ENCODE measurements at regions not wholly inside any gene's neighbourhood (a gene's known extent, or its start where the extent isn't known, plus 50 kb on each side); places are given as distances from the start of the nearest gene placed in this dataset.
A peak's percentile ranks its signal among the peaks of the same experiment; 100 is the strongest.
"Not testable (repeated sequence)": the region's sequence is repeated elsewhere in the genome, so short reads cannot be mapped to it uniquely, and the experiment has no call there.

- DNase-seq = no peak
Observed at GRCh38 chr13:48583859-48584311, 51.0 kb upstream of the RCBTB2 start.

GRCh38 chr13:48585456-48585840 is 52.6 kb upstream of the RCBTB2 start:
- no peaks in the 10 kb centered on the region for H3K36me3 Mint-ChIP-seq
- ChIA-PET CTCF (interaction anchor here in 1 of 2 donors (0.6 to 1.8 kb wide), 3 partner anchors 29 to 250 kb away, joined by 3 to 4 read pairs (median 4); no protein-coding TSS in a partner anchor), POLR2A (no interaction called here)
- H3K4me1 ChIP-seq (ENCODE audit: control insufficient read depth in 1 of 2, extremely low read depth in 1 of 2, insufficient read depth in 2 of 2, low read length in 2 of 2) = peaks cover 3 to 14% of the 10 kb centered on the region in 2 experiments
- H3K4me1 Mint-ChIP-seq = peaks cover 15 to 22% (median 19%) of the 10 kb centered on the region in 3 donors
- no peak overlapping the region for H3K4me3 ChIP-seq (ENCODE audit: control insufficient read depth in 1 of 2, extremely low read depth in 1 of 2, low read length in 1 of 2)
- H3K4me3 Mint-ChIP-seq = no peak overlapping the region
- no CpG with 5 or more reads among the region's 2 CpGs for WGBS (ENCODE audit: insufficient coverage)
- no peaks in the 10 kb centered on the region for H3K9me3 Mint-ChIP-seq
- H3K27me3 ChIP-seq (replicated peaks in 1 of 2; ENCODE audit: control insufficient read depth in 2 of 2, extremely low read depth in 1 of 2, insufficient read depth in 2 of 2, low read length in 1 of 2) = peaks cover 0 to 4% of the 10 kb centered on the region in 2 experiments
- ATAC-seq (replicated peaks in 1 of 4) (no peak), DNase-seq (no peak)
- H3K27me3 Mint-ChIP-seq = peaks cover 0 to 8% of the 10 kb centered on the region in 2 donors
- H3K27ac ChIP-seq (ENCODE audit: low read length) = no peak overlapping the region
- H3K9me3 ChIP-seq = no peaks in the 10 kb centered on the region
- no peaks in the 10 kb centered on the region for H3K36me3 ChIP-seq (ENCODE audit: control insufficient read depth in 2 of 2, extremely low read depth in 1 of 2, insufficient read depth in 1 of 2, low read length in 1 of 2)
- H3K27ac Mint-ChIP-seq = no peak overlapping the region

More at GRCh38 chr13:48583859-48584311, 51.0 kb upstream of the RCBTB2 start:
- Histone ChIP-seq H3K36me3 (ENCODE audit: control insufficient read depth in 2 of 2, extremely low read depth in 1 of 2, insufficient read depth in 1 of 2, low read length in 1 of 2) (no peaks in the 10 kb centered on the region), H3K27me3 (replicated peaks in 1 of 2; ENCODE audit: control insufficient read depth in 2 of 2, extremely low read depth in 1 of 2, insufficient read depth in 2 of 2, low read length in 1 of 2) (peaks cover 0 to 4% of the 10 kb centered on the region in 2 experiments), H3K9me3 (no peaks in the 10 kb centered on the region), H3K27ac (ENCODE audit: low read length) (no peak overlapping the region), H3K4me1 (ENCODE audit: control insufficient read depth in 1 of 2, extremely low read depth in 1 of 2, insufficient read depth in 2 of 2, low read length in 2 of 2) (peaks cover 3 to 19% of the 10 kb centered on the region in 2 experiments), H3K4me3 (ENCODE audit: control insufficient read depth in 1 of 2, extremely low read depth in 1 of 2, low read length in 1 of 2) (no peak overlapping the region)
- no peak overlapping the region for H3K4me3 Mint-ChIP-seq
- POLR2A ChIA-PET = no interaction called here
- CTCF ChIA-PET = interaction anchor here (1.1 to 5.3 kb wide), 3 partner anchors 9 to 249 kb away, joined by 3 to 63 read pairs (median 5); no protein-coding TSS in a partner anchor
- no peaks in the 10 kb centered on the region for H3K9me3 Mint-ChIP-seq
- peaks cover 0 to 8% of the 10 kb centered on the region in 2 donors for H3K27me3 Mint-ChIP-seq
- no peaks in the 10 kb centered on the region for H3K36me3 Mint-ChIP-seq
- H3K4me1 Mint-ChIP-seq = peaks cover 19 to 30% (median 19%) of the 10 kb centered on the region in 3 donors
- ATAC-seq (replicated peaks in 1 of 4) = no peak
- WGBS (ENCODE audit: insufficient coverage) = 84% methylated on average over 3 of the region's 3 CpGs
- H3K27ac Mint-ChIP-seq = no peak overlapping the region

DNA sequence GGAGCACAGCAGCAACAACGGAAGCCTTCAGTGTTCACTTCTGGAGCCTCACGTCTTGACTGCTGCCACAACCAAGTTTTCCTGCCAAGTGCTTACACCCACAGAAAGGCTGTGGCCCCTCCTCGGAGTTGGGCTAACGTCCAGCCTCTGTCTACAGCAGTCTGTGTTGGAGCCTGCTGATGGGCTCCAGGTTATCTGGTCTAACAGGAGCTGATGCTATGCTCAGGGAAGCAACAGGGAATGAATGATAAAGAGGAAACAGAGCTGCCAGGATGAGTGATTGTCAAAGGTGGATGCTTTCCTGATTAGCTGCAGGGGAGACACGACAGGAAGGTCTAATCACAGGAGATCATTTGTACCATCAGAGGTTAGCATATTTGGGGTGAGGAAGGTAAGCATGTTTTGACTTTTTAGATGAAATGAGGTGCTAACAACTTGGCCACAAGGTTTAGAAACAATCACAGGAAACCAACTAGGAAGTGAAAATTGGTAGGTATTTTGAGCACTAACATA is 53.8 kb upstream of the RCBTB2 start:
- Histone ChIP-seq H3K4me3 (ENCODE audit: control insufficient read depth in 1 of 2, extremely low read depth in 1 of 2, low read length in 1 of 2) (no peak overlapping the region), H3K9me3 (no peaks in the 10 kb centered on the region), H3K27me3 (replicated peaks in 1 of 2; ENCODE audit: control insufficient read depth in 2 of 2, extremely low read depth in 1 of 2, insufficient read depth in 2 of 2, low read length in 1 of 2) (peaks cover 0 to 4% of the 10 kb centered on the region in 2 experiments), H3K4me1 (ENCODE audit: control insufficient read depth in 1 of 2, extremely low read depth in 1 of 2, insufficient read depth in 2 of 2, low read length in 2 of 2) (peaks cover 3 to 14% of the 10 kb centered on the region in 2 experiments), H3K27ac (ENCODE audit: low read length) (peak overlapping the region; percentile 34), H3K36me3 (ENCODE audit: control insufficient read depth in 2 of 2, extremely low read depth in 1 of 2, insufficient read depth in 1 of 2, low read length in 1 of 2) (no peaks in the 10 kb centered on the region)
- 42% methylated on average over 3 of the region's 5 CpGs for WGBS (ENCODE audit: insufficient coverage)
- Mint-ChIP-seq H3K27ac (peak overlapping the region; percentile 45 to 62), H3K36me3 (no peaks in the 10 kb centered on the region), H3K27me3 (peaks cover 0 to 8% of the 10 kb centered on the region in 2 donors), H3K9me3 (no peaks in the 10 kb centered on the region), H3K4me3 (peak overlapping the region in 1 of 3 donors; percentile 43), H3K4me1 (peaks cover 14 to 20% (median 19%) of the 10 kb centered on the region in 3 donors)
- ATAC-seq (replicated peaks in 1 of 4) (peak; percentile 27 to 63 (median 40)), DNase-seq (peak in 1 of 35 experiments; percentile 20)
- ChIA-PET POLR2A (interaction anchor here in 1 of 2 donors (0.6 kb wide), 1 partner anchor 321 kb away, joined by 3 read pairs; no protein-coding TSS in a partner anchor), CTCF (no interaction called here)

DNA sequence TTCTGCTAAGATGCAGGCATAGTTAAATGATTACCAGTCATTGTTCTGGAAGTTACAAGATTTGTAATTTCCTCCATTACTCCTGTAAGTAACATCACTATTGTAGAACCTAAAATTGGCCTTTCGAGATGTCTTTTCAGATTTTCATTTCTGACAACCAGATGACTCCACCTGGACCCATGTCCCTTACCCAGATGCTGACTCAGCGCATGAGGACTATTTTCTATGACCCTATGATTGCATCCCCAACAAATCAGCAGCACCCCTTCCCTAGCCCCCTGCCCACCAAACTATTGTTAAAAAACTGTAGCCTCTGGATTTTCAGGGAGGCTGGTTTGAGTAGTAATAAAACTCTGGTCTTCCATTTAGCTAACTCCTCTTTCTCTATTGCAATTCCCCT is 55.2 kb upstream of the RCBTB2 start:
- 100% methylated on average over 1 of the region's 2 CpGs for WGBS (ENCODE audit: insufficient coverage)
- DNase-seq (no peak), ATAC-seq (replicated peaks in 1 of 4) (no peak)
- peaks cover 14 to 20% (median 19%) of the 10 kb centered on the region in 3 donors for H3K4me1 Mint-ChIP-seq
- Histone ChIP-seq H3K36me3 (ENCODE audit: control insufficient read depth in 2 of 2, extremely low read depth in 1 of 2, insufficient read depth in 1 of 2, low read length in 1 of 2) (no peaks in the 10 kb centered on the region), H3K4me3 (ENCODE audit: control insufficient read depth in 1 of 2, extremely low read depth in 1 of 2, low read length in 1 of 2) (no peak overlapping the region), H3K27me3 (replicated peaks in 1 of 2; ENCODE audit: control insufficient read depth in 2 of 2, extremely low read depth in 1 of 2, insufficient read depth in 2 of 2, low read length in 1 of 2) (peaks cover 0 to 4% of the 10 kb centered on the region in 2 experiments), H3K27ac (ENCODE audit: low read length) (no peak overlapping the region), H3K4me1 (ENCODE audit: control insufficient read depth in 1 of 2, extremely low read depth in 1 of 2, insufficient read depth in 2 of 2, low read length in 2 of 2) (peaks cover 3 to 14% of the 10 kb centered on the region in 2 experiments), H3K9me3 (no peaks in the 10 kb centered on the region)
- POLR2A ChIA-PET = no interaction called here
- H3K4me3 Mint-ChIP-seq = no peak overlapping the region
- H3K27ac Mint-ChIP-seq = no peak overlapping the region
- no peaks in the 10 kb centered on the region for H3K36me3 Mint-ChIP-seq
- peaks cover 0 to 8% of the 10 kb centered on the region in 2 donors for H3K27me3 Mint-ChIP-seq
- no peaks in the 10 kb centered on the region for H3K9me3 Mint-ChIP-seq
- CTCF ChIA-PET = no interaction called here

GRCh38 chr13:48590141-48590901 is 57.4 kb upstream of the RCBTB2 start:
- DNase-seq = no peak
- Mint-ChIP-seq H3K4me3 (no peak overlapping the region), H3K9me3 (no peaks in the 10 kb centered on the region), H3K27ac (no peak overlapping the region), H3K36me3 (no peaks in the 10 kb centered on the region), H3K27me3 (peaks cover 0 to 3% of the 10 kb centered on the region in 2 donors), H3K4me1 (peaks cover 14 to 19% (median 16%) of the 10 kb centered on the region in 3 donors)
- no CpG with 5 or more reads among the region's 5 CpGs for WGBS (ENCODE audit: insufficient coverage)
- no peak overlapping the region for H3K4me3 ChIP-seq (ENCODE audit: control insufficient read depth in 1 of 2, extremely low read depth in 1 of 2, low read length in 1 of 2)
- H3K4me1 ChIP-seq (ENCODE audit: control insufficient read depth in 1 of 2, extremely low read depth in 1 of 2, insufficient read depth in 2 of 2, low read length in 2 of 2) = peaks cover 3 to 14% of the 10 kb centered on the region in 2 experiments
- POLR2A ChIA-PET = interaction anchor here in 1 of 2 donors (0.6 kb wide), 1 partner anchor 11 kb away, joined by 4 read pairs; no protein-coding TSS in a partner anchor
- no peaks in the 10 kb centered on the region for H3K27me3 ChIP-seq (replicated peaks in 1 of 2; ENCODE audit: control insufficient read depth in 2 of 2, extremely low read depth in 1 of 2, insufficient read depth in 2 of 2, low read length in 1 of 2)
- H3K36me3 ChIP-seq (ENCODE audit: control insufficient read depth in 2 of 2, extremely low read depth in 1 of 2, insufficient read depth in 1 of 2, low read length in 1 of 2) = no peaks in the 10 kb centered on the region
- H3K27ac ChIP-seq (ENCODE audit: low read length) = no peak overlapping the region
- no peaks in the 10 kb centered on the region for H3K9me3 ChIP-seq
- CTCF ChIA-PET = interaction anchor here (0.7 to 1.1 kb wide), 2 partner anchors 179 to 389 kb away, joined by 3 to 4 read pairs; no protein-coding TSS in a partner anchor
- no peak for ATAC-seq (replicated peaks in 1 of 4)

GRCh38 chr13:48591124-48591872 is 58.4 kb upstream of the RCBTB2 start:
- not testable (repeated sequence) for ATAC-seq (replicated peaks in 1 of 4); DNase-seq; H3K4me3 Mint-ChIP-seq; H3K27me3 ChIP-seq (replicated peaks in 1 of 2; ENCODE audit: control insufficient read depth in 2 of 2, extremely low read depth in 1 of 2, insufficient read depth in 2 of 2, low read length in 1 of 2); H3K4me1 Mint-ChIP-seq; H3K36me3 ChIP-seq (ENCODE audit: control insufficient read depth in 2 of 2, extremely low read depth in 1 of 2, insufficient read depth in 1 of 2, low read length in 1 of 2); H3K9me3 Mint-ChIP-seq; H3K27ac ChIP-seq (ENCODE audit: low read length); H3K36me3 Mint-ChIP-seq; H3K4me3 ChIP-seq (ENCODE audit: control insufficient read depth in 1 of 2, extremely low read depth in 1 of 2, low read length in 1 of 2); H3K9me3 ChIP-seq; H3K27me3 Mint-ChIP-seq; H3K27ac Mint-ChIP-seq
- CTCF ChIA-PET = interaction anchor here in 1 of 2 donors (1.1 kb wide), 1 partner anchor 178 kb away, joined by 4 read pairs; no protein-coding TSS in a partner anchor
- POLR2A ChIA-PET = interaction anchor here in 1 of 2 donors (0.6 kb wide), 1 partner anchor 10 kb away, joined by 4 read pairs; no protein-coding TSS in a partner anchor
- 94% methylated on average over 6 of the region's 12 CpGs for WGBS (ENCODE audit: insufficient coverage)
- peaks cover 3 to 12% of the 10 kb centered on the region in 2 experiments for H3K4me1 ChIP-seq (ENCODE audit: control insufficient read depth in 1 of 2, extremely low read depth in 1 of 2, insufficient read depth in 2 of 2, low read length in 2 of 2)

Measured in T-cell (primary cell).